ENCODE measurements at regions not wholly inside any gene's neighbourhood (a gene's known extent, or its start where the extent isn't known, plus 50 kb on each side); places are given as distances from the start of the nearest gene placed in this dataset.

DNA sequence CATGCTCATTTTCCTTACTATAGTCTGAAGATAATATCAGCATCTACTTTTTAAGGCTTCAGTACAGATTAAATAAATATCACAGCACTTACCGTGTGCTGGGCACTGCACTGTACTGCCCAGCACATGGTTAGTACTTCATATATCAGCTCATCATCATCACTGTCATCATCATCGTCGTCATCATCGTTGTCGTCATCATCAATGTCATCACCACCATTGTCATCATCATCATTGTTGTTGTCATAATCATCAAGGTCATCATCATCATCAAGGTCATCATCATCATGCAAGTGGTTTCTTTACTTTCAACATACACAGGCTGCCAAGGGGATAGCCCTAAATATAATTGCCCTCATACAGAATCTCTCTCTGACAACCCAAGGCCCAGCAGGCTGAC, 275.1 kb downstream of the ABCC12 start:
- Histone ChIP-seq H3K4me2 (ENCODE audit: low read length, poor library complexity, severe bottlenecking) (no peak overlapping the region), H3K23ac (ENCODE audit: low read length in 2 of 2) (no peak overlapping the region), H2BK5ac (ENCODE audit: low read depth, low read length, poor library complexity, severe bottlenecking) (no peak overlapping the region), H3K9ac (ENCODE audit: low read length) (no peak overlapping the region), H3K79me1 (replicated peaks; ENCODE audit: low read length, poor library complexity, severe bottlenecking) (no peaks in the 10 kb centered on the region), H4K91ac (ENCODE audit: low read length) (no peak overlapping the region), H3K4me1 (ENCODE audit: control insufficient read depth, insufficient read depth, low read depth, low read length) (no peaks in the 10 kb centered on the region), H3K27me3 (ENCODE audit: control insufficient read depth in 1 of 2, insufficient read depth in 1 of 2, low read length in 2 of 2) (no peaks in the 10 kb centered on the region), H4K8ac (ENCODE audit: low read length) (no peak overlapping the region), H3K27ac (ENCODE audit: low read length, poor library complexity, severe bottlenecking) (no peak overlapping the region), H3K4ac (ENCODE audit: low read depth in 1 of 2, low read length in 2 of 2) (no peak overlapping the region), H2AK5ac (ENCODE audit: low read length, severe bottlenecking) (no peak overlapping the region), H3K36me3 (ENCODE audit: control insufficient read depth in 1 of 2, insufficient read depth in 2 of 2, low read depth in 1 of 2, low read length in 2 of 2) (no peaks in the 10 kb centered on the region), H2BK15ac (ENCODE audit: low read depth, poor library complexity, severe bottlenecking) (no peak overlapping the region), H3K14ac (ENCODE audit: low read length in 2 of 2) (no peak overlapping the region), H3K9me3 (ENCODE audit: control insufficient read depth, low read length) (peaks cover 4% of the 10 kb centered on the region), H3K18ac (ENCODE audit: low read depth in 1 of 2, low read length in 2 of 2) (no peak overlapping the region), H2BK120ac (ENCODE audit: low read depth, low read length) (no peak overlapping the region), H2AFZ (ENCODE audit: low read depth, low read length) (no peak overlapping the region), H3K4me3 (ENCODE audit: insufficient read depth in 1 of 2, low read depth in 1 of 2, low read length in 2 of 2) (no peak overlapping the region), H2BK12ac (ENCODE audit: low read length in 2 of 2) (no peak overlapping the region)
- no peak for DNase-seq
- 97% methylated on average over 5 of the region's 5 CpGs for WGBS

DNA sequence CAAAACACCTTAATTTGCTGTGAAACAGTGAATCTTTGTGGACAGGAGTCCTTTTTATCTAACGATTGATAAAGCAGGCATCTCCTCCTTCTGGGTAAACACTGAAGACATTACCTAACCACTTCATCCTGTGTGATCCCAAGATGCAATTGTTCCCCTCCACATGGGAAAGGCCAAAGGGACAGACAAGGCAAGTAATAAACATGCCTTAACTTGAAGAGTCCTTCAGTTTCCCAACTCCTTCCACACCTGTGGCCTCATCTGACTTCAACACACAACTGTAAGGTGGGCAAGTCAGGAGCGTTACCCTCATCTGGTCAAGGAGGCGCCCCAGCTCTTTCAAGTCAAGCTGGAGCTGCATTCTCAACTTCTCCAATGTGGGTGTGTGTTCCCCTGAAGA, 278.6 kb downstream of the ABCC12 start:
- WGBS = 91% methylated on average over 3 of the region's 3 CpGs
- no peak overlapping the region for H3K18ac ChIP-seq (ENCODE audit: low read depth in 1 of 2, low read length in 2 of 2)
- no peak for DNase-seq

DNA sequence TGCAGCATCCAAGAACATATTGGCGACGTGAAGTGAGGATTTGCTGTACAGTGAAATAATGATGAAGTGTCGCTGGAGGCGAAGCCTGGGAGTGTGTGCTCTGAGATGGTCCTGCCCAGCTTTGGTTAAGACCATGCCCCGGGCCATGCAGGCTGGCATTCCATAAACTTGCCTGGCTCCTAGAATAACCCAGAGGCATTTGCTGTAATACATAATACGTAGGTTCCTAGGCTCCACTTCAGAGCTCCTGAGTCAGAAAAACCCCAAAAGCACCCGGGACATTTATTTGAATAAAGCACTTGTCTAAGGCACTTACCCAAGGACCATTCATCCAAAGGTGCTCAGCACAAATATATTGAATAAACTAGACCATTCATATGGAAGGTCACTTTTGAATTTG, 279.3 kb downstream of the ABCC12 start:
- H3K23ac ChIP-seq (ENCODE audit: low read length in 2 of 2) = no peak overlapping the region
- H2BK120ac ChIP-seq (ENCODE audit: low read depth, low read length) = no peak overlapping the region
- no peak overlapping the region for H3K18ac ChIP-seq (ENCODE audit: low read depth in 1 of 2, low read length in 2 of 2)
- H3K9ac ChIP-seq (ENCODE audit: low read length) = no peak overlapping the region
- no peak overlapping the region for H3K4me3 ChIP-seq (ENCODE audit: insufficient read depth in 1 of 2, low read depth in 1 of 2, low read length in 2 of 2)
- WGBS = 97% methylated on average over 7 of the region's 7 CpGs
- H2BK12ac ChIP-seq (ENCODE audit: low read length in 2 of 2) = no peak overlapping the region
- H3K79me1 ChIP-seq (replicated peaks; ENCODE audit: low read length, poor library complexity, severe bottlenecking) = no peaks in the 10 kb centered on the region
- DNase-seq = no peak
- no peak overlapping the region for H2AK5ac ChIP-seq (ENCODE audit: low read length, severe bottlenecking)
- H3K9me3 ChIP-seq (ENCODE audit: control insufficient read depth, low read length) = peaks cover 4% of the 10 kb centered on the region
- no peak overlapping the region for H3K4me2 ChIP-seq (ENCODE audit: low read length, poor library complexity, severe bottlenecking)
- H3K4ac ChIP-seq (ENCODE audit: low read depth in 1 of 2, low read length in 2 of 2) = no peak overlapping the region
- no peaks in the 10 kb centered on the region for H3K36me3 ChIP-seq (ENCODE audit: control insufficient read depth in 1 of 2, insufficient read depth in 2 of 2, low read depth in 1 of 2, low read length in 2 of 2)
- no peak overlapping the region for H4K91ac ChIP-seq (ENCODE audit: low read length)
- H3K27ac ChIP-seq (ENCODE audit: low read length, poor library complexity, severe bottlenecking) = no peak overlapping the region
- H2BK15ac ChIP-seq (ENCODE audit: low read depth, poor library complexity, severe bottlenecking) = no peak overlapping the region
- no peak overlapping the region for H2BK5ac ChIP-seq (ENCODE audit: low read depth, low read length, poor library complexity, severe bottlenecking)
- H3K14ac ChIP-seq (ENCODE audit: low read length in 2 of 2) = no peak overlapping the region
- H2AFZ ChIP-seq (ENCODE audit: low read depth, low read length) = no peak overlapping the region
- no peaks in the 10 kb centered on the region for H3K4me1 ChIP-seq (ENCODE audit: control insufficient read depth, insufficient read depth, low read depth, low read length)
- no peaks in the 10 kb centered on the region for H3K27me3 ChIP-seq (ENCODE audit: control insufficient read depth in 1 of 2, insufficient read depth in 1 of 2, low read length in 2 of 2)
- no peak overlapping the region for H4K8ac ChIP-seq (ENCODE audit: low read length)

More for the DNA sequence above, 278.6 kb downstream of the ABCC12 start:
- no peaks in the 10 kb centered on the region for H3K79me1 ChIP-seq (replicated peaks; ENCODE audit: low read length, poor library complexity, severe bottlenecking)
- H3K4ac ChIP-seq (ENCODE audit: low read depth in 1 of 2, low read length in 2 of 2) = no peak overlapping the region
- no peak overlapping the region for H3K14ac ChIP-seq (ENCODE audit: low read length in 2 of 2)
- no peak overlapping the region for H4K8ac ChIP-seq (ENCODE audit: low read length)
- H2BK12ac ChIP-seq (ENCODE audit: low read length in 2 of 2) = no peak overlapping the region
- no peaks in the 10 kb centered on the region for H3K4me1 ChIP-seq (ENCODE audit: control insufficient read depth, insufficient read depth, low read depth, low read length)
- H2BK15ac ChIP-seq (ENCODE audit: low read depth, poor library complexity, severe bottlenecking) = no peak overlapping the region
- no peak overlapping the region for H3K4me2 ChIP-seq (ENCODE audit: low read length, poor library complexity, severe bottlenecking)
- H3K36me3 ChIP-seq (ENCODE audit: control insufficient read depth in 1 of 2, insufficient read depth in 2 of 2, low read depth in 1 of 2, low read length in 2 of 2) = no peaks in the 10 kb centered on the region
- peaks cover 4% of the 10 kb centered on the region for H3K9me3 ChIP-seq (ENCODE audit: control insufficient read depth, low read length)
- H4K91ac ChIP-seq (ENCODE audit: low read length) = no peak overlapping the region
- no peak overlapping the region for H3K4me3 ChIP-seq (ENCODE audit: insufficient read depth in 1 of 2, low read depth in 1 of 2, low read length in 2 of 2)
- H2BK5ac ChIP-seq (ENCODE audit: low read depth, low read length, poor library complexity, severe bottlenecking) = no peak overlapping the region
- no peak overlapping the region for H3K27ac ChIP-seq (ENCODE audit: low read length, poor library complexity, severe bottlenecking)
- no peak overlapping the region for H3K9ac ChIP-seq (ENCODE audit: low read length)
- H3K23ac ChIP-seq (ENCODE audit: low read length in 2 of 2) = no peak overlapping the region
- H2AFZ ChIP-seq (ENCODE audit: low read depth, low read length) = no peak overlapping the region
- H2AK5ac ChIP-seq (ENCODE audit: low read length, severe bottlenecking) = no peak overlapping the region
- no peak overlapping the region for H2BK120ac ChIP-seq (ENCODE audit: low read depth, low read length)
- no peaks in the 10 kb centered on the region for H3K27me3 ChIP-seq (ENCODE audit: control insufficient read depth in 1 of 2, insufficient read depth in 1 of 2, low read length in 2 of 2)

DNA sequence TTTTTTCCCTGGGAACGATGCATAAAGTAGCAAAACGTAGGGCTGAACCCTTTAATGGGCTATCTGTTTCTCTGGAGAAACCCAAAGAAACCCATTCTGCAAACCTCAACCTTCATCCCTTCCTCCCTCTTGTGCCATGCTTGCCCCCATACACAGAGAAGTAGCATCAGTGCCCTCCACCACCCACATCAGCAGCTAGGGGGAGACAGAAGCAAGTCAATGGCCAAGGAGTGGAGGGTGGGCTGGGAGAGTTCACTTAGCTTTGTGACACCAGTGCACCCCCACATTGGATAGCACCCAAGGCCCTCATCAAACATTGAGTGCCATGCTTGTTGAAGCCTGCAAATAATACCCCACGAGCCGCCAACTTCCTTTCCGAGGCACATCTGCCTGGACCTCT, 282.4 kb downstream of the ABCC12 start:
- H3K9me3 ChIP-seq (ENCODE audit: control insufficient read depth, low read length) = peaks cover 1% of the 10 kb centered on the region
- H3K4me2 ChIP-seq (ENCODE audit: low read length, poor library complexity, severe bottlenecking) = no peak overlapping the region
- H3K27ac ChIP-seq (ENCODE audit: low read length, poor library complexity, severe bottlenecking) = no peak overlapping the region
- H3K9ac ChIP-seq (ENCODE audit: low read length) = no peak overlapping the region
- 96% methylated on average over 5 of the region's 5 CpGs for WGBS
- H2BK15ac ChIP-seq (ENCODE audit: low read depth, poor library complexity, severe bottlenecking) = no peak overlapping the region
- no peaks in the 10 kb centered on the region for H3K4me1 ChIP-seq (ENCODE audit: control insufficient read depth, insufficient read depth, low read depth, low read length)
- H3K18ac ChIP-seq (ENCODE audit: low read depth in 1 of 2, low read length in 2 of 2) = no peak overlapping the region
- no peaks in the 10 kb centered on the region for H3K79me1 ChIP-seq (replicated peaks; ENCODE audit: low read length, poor library complexity, severe bottlenecking)
- no peak overlapping the region for H4K8ac ChIP-seq (ENCODE audit: low read length)
- no peak overlapping the region for H4K91ac ChIP-seq (ENCODE audit: low read length)
- no peaks in the 10 kb centered on the region for H3K27me3 ChIP-seq (ENCODE audit: control insufficient read depth in 1 of 2, insufficient read depth in 1 of 2, low read length in 2 of 2)
- H3K23ac ChIP-seq (ENCODE audit: low read length in 2 of 2) = no peak overlapping the region
- no peak overlapping the region for H2BK120ac ChIP-seq (ENCODE audit: low read depth, low read length)
- no peak overlapping the region for H3K4ac ChIP-seq (ENCODE audit: low read depth in 1 of 2, low read length in 2 of 2)
- no peaks in the 10 kb centered on the region for H3K36me3 ChIP-seq (ENCODE audit: control insufficient read depth in 1 of 2, insufficient read depth in 2 of 2, low read depth in 1 of 2, low read length in 2 of 2)
- no peak overlapping the region for H2AFZ ChIP-seq (ENCODE audit: low read depth, low read length)
- H2AK5ac ChIP-seq (ENCODE audit: low read length, severe bottlenecking) = no peak overlapping the region
- no peak overlapping the region for H2BK5ac ChIP-seq (ENCODE audit: low read depth, low read length, poor library complexity, severe bottlenecking)
- no peak overlapping the region for H3K14ac ChIP-seq (ENCODE audit: low read length in 2 of 2)
- no peak overlapping the region for H3K4me3 ChIP-seq (ENCODE audit: insufficient read depth in 1 of 2, low read depth in 1 of 2, low read length in 2 of 2)
- no peak for DNase-seq
- no peak overlapping the region for H2BK12ac ChIP-seq (ENCODE audit: low read length in 2 of 2)

Data from mesenchymal stem cell (in vitro differentiated cells and primary cell).